ENCODE measurements at regions not wholly inside any gene's neighbourhood (a gene's known extent, or its start where the extent isn't known, plus 50 kb on each side); places are given as distances from the start of the nearest gene placed in this dataset.
"Not testable (repeated sequence)": the region's sequence is repeated elsewhere in the genome, so short reads cannot be mapped to it uniquely, and the experiment has no call there.

GRCh38 chr4:30181918-30182317 lies 538.3 kb upstream of the PCDH7 start:
- no peak for DNase-seq (ENCODE audit: low read depth in 1 of 2, low spot score in 1 of 2)
- TF ChIP-seq, protein P1, sequence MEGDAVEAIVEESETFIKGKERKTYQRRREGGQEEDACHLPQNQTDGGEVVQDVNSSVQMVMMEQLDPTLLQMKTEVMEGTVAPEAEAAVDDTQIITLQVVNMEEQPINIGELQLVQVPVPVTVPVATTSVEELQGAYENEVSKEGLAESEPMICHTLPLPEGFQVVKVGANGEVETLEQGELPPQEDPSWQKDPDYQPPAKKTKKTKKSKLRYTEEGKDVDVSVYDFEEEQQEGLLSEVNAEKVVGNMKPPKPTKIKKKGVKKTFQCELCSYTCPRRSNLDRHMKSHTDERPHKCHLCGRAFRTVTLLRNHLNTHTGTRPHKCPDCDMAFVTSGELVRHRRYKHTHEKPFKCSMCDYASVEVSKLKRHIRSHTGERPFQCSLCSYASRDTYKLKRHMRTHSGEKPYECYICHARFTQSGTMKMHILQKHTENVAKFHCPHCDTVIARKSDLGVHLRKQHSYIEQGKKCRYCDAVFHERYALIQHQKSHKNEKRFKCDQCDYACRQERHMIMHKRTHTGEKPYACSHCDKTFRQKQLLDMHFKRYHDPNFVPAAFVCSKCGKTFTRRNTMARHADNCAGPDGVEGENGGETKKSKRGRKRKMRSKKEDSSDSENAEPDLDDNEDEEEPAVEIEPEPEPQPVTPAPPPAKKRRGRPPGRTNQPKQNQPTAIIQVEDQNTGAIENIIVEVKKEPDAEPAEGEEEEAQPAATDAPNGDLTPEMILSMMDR (IDR thresholded peaks at IDR 0.05; ENCODE audit: low read depth, low read length), result no peak

GRCh38 chr4:30182786-30183185 lies 537.4 kb upstream of the PCDH7 start:
- Histone ChIP-seq H3K36me3 (no peaks in the 10 kb centered on the region), H3K4me1 (ENCODE audit: low read depth) (no peaks in the 10 kb centered on the region), H3K27me3 (no peaks in the 10 kb centered on the region), H3K4me3 (no peak overlapping the region), H3K27ac (no peak overlapping the region), H3K9me3 (ENCODE audit: low read depth) (no peaks in the 10 kb centered on the region)
- TF ChIP-seq, protein P1 (IDR thresholded peaks at IDR 0.05; ENCODE audit: low read depth, low read length), result no peak
- DNase-seq (ENCODE audit: low read depth in 1 of 2, low spot score in 1 of 2), result no peak

More at GRCh38 chr4:30181918-30182317, 538.3 kb upstream of the PCDH7 start:
- Histone ChIP-seq H3K27ac (no peak overlapping the region), H3K9me3 (ENCODE audit: low read depth) (no peaks in the 10 kb centered on the region), H3K27me3 (no peaks in the 10 kb centered on the region), H3K4me3 (no peak overlapping the region), H3K4me1 (ENCODE audit: low read depth) (no peaks in the 10 kb centered on the region), H3K36me3 (no peaks in the 10 kb centered on the region)

DNA sequence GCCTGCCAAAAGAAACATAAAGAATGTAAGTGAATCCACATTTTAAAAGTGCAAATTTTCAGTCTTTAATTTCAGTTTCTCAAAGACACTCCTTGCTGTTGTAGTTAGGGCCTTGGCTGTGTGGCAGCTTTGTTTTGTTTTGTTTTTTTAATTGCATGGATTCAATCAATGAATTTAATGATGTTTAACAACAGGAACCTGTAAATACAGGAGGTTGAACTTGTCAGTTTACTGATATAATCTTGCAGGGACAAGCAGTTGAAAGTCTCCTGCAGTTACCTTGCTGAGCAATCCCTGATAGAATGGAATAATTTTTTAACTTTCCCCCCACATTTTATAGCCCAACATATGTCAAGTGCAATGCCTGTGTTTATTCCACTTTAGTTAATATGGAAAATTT lies 528.3 kb upstream of the PCDH7 start:
- no peak for DNase-seq (ENCODE audit: low read depth in 1 of 2, low spot score in 1 of 2)
- H3K36me3 ChIP-seq, result no peaks in the 10 kb centered on the region
- no peaks in the 10 kb centered on the region for H3K27me3 ChIP-seq
- H3K9me3 ChIP-seq (ENCODE audit: low read depth), result no peaks in the 10 kb centered on the region
- H3K27ac ChIP-seq, result no peak overlapping the region
- H3K4me3 ChIP-seq, result no peak overlapping the region
- H3K4me1 ChIP-seq (ENCODE audit: low read depth), result no peaks in the 10 kb centered on the region
- TF ChIP-seq, protein P1 (IDR thresholded peaks at IDR 0.05; ENCODE audit: low read depth, low read length), result no peak

DNA sequence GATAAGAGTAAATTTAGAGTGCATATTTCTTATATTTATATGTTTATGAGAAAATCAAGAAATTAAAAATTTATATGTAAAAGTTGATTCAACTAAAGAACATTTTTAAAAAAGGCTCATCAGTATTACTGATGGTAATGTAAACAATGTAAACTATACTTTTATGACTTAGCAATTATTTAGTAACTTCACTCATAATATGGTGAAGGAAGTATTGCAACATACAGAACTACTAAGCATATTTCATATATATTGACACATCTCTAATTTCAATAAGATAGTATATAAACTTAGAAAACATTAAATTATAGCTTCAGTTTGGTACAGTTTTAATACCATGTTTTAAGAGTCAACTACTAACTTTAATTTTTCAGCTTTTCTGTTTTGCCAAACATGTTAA lies 512.8 kb upstream of the PCDH7 start:
- Histone ChIP-seq H3K9me3 (ENCODE audit: low read depth) (no peaks in the 10 kb centered on the region), H3K27me3 (no peaks in the 10 kb centered on the region), H3K4me1 (ENCODE audit: low read depth) (no peaks in the 10 kb centered on the region), H3K4me3 (no peak overlapping the region), H3K36me3 (no peaks in the 10 kb centered on the region), H3K27ac (no peak overlapping the region)
- TF ChIP-seq, protein P1 (IDR thresholded peaks at IDR 0.05; ENCODE audit: low read depth, low read length), result no peak
- DNase-seq (ENCODE audit: low read depth in 1 of 2, low spot score in 1 of 2), result no peak

DNA sequence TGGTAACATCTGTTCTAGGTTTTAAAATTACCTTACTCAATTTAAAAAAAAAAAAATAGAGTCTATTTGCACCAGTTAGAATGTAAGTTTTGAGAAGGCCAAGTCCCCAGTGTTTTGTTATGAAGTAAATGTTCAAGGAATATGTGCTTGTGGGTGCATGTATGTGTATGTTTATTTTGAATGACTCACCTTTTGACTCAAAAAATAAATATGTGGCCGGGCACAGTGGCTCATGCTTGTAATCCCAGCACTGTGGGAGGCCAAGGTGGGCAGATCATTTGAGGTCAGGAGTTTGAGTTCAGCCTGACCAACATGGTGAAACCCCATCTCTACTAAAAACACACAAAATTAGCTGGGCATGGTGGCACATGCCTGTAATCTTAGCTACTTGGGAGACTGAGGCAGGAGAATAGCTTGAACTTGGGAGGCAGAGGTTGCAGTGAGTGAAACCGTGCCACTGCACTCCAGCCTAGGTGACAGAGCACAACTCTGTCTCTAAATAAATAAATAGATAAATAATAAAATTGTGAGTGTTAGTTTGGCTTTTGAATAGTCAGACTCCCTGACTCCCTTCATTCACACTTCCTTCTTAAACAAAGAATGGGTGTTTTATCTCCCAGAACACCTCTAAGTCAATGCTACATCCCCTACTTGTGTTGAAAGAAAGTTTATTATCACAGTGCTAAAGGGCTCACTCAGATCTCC lies 511.3 kb upstream of the PCDH7 start:
- no peak for DNase-seq (ENCODE audit: low read depth in 1 of 2, low spot score in 1 of 2)

GRCh38 chr4:30215973-30216372 lies 504.2 kb upstream of the PCDH7 start:
- not testable (repeated sequence) for H3K36me3 ChIP-seq; H3K4me1 ChIP-seq (ENCODE audit: low read depth); H3K27me3 ChIP-seq; H3K9me3 ChIP-seq (ENCODE audit: low read depth); DNase-seq (ENCODE audit: low read depth in 1 of 2, low spot score in 1 of 2); H3K4me3 ChIP-seq; H3K27ac ChIP-seq

More for the DNA sequence above, 511.3 kb upstream of the PCDH7 start:
- Histone ChIP-seq H3K4me3 (no peak overlapping the region), H3K36me3 (no peaks in the 10 kb centered on the region), H3K27me3 (no peaks in the 10 kb centered on the region), H3K9me3 (ENCODE audit: low read depth) (no peaks in the 10 kb centered on the region), H3K27ac (no peak overlapping the region), H3K4me1 (ENCODE audit: low read depth) (no peaks in the 10 kb centered on the region)
- TF ChIP-seq, protein P1 (IDR thresholded peaks at IDR 0.05; ENCODE audit: low read depth, low read length), result no peak
